ENCODE measurements at regions not wholly inside any gene's neighbourhood (a gene's known extent, or its start where the extent isn't known, plus 50 kb on each side); places are given as distances from the start of the nearest gene placed in this dataset.
"Not testable (repeated sequence)": the region's sequence is repeated elsewhere in the genome, so short reads cannot be mapped to it uniquely, and the experiment has no call there.

DNA sequence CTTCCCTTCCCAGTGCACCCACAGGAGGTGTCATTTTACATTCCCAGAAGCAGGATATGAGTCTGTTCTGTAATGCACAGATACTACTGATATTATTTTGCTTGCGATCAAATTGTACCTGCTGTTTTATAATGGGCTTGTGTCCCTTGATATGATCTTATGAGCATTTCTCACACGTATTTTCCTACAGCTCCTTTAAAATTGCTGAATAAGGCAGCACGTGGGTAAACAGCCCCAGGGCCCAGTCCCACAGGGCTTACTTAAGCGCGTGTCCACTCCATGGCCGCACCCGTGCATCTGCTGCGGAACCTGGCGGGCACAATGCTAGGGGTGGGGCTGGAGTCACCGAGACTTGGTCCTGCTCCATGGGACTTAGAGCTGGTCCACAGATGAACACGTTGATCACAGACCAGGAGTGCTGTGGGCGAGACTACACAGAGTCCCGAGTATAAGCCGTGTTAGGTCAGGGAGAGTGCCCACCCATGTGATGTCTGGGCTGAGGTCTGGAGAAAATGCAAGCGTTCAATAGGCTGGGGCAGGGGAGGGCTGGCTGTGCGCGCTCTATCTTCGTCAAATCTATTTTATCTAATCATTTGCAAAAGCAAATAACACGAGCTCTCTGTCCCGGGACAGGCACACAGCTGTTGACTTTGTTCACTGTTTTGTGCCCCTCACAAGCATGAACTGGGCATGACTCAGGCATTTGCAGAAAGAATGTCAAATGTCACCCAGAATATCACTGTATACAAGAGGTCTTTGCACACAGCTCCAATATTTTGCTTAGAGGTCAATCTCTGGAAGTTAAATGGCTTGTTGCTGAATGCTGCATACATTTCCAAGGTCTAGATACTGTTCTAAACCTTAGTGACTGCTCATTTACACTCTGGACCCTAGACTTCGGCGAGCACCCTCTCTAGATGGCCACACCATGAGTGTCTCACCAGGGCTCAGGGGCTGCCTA lies 119.3 kb downstream of the CRYAA start:
- peak; percentile 28 for DNase-seq (ENCODE audit: low spot score)

DNA sequence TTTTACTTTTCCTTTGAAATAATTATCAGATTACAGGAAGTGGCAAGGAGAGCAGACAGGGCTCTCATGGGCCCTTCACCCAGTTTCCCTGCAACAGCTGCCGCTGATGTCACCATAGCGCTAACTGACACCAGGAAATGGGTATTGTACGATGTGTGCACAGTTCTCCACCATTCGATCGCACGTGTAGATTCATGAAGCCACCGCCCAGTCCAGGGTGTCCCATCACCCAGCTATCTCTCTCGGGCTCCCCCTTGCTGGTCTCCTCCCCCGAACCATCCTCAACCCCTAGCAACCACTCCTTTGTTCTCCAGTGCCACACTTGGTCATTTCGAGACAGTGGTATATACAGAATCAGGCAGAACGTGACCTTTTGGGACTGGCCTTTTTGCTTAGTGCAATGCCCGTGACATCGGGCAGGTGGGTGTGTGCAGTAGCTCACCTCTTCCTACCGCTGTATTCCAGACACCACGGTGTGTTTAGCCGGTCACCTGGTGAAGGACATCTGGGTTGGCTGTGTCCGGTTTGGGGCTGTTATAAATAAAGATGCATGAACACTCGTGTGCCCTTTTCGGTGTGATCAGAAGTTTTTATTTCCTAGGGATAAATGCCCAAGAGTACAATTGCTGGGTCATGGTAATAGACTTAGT lies 118.4 kb downstream of the CRYAA start:
- no peak for DNase-seq (ENCODE audit: low spot score)

DNA sequence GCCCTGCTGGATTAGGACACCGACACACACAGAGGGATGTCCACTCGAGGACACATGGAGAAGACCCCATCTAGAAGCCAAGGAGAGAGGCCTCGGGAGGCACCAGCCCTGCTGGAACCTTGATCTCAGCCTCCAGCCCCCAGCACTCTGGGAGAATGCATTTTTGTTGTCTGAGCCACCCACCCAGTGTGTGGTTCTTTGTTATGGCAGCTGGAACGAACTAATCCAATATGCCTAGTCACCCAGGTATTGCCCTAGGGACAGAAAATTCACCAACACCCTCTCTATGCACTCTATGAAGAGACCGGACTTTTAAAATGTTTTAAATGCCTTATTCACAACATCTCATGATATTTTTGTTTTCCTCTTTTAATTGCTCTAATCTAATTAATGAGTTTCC lies 117.4 kb downstream of the CRYAA start:
- DNase-seq (ENCODE audit: low spot score): no peak

DNA sequence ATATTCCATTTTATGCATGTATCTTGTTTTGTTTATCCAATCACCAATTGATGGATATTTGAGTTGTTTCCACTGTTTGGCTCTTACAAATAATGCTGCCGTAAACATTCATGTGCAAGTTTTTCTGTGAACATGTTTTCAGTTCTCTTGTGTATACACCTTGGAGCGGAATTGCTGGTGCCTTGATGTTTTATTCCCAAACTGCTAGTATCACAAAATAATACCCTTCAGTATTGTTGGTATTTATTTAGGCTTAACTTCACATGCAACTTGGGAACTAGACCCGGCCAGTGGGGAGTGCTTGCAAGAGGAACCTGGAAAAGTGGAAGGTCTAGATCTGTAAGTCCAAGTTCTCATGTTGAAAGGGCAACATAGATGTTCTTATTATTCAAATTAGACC lies 115.9 kb downstream of the CRYAA start:
- no peak for DNase-seq (ENCODE audit: low spot score)

DNA sequence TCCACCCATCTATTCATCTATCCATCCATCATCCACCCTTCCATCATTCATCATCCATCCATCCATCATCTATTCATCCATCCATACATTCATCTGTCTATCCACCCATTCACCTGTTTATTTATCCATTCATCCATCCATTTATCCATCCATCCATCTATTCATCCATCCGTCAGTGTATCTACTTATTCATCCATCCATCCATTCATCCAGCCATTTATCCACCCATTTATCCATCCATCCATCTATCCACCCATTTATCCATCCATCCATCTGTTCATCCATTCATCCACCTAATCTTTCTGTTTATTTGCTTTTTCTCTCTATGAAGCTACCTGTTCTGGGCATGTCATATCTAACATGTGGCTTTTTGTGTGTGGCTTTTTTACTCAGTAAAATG lies 115.4 kb downstream of the CRYAA start:
- no peak for DNase-seq (ENCODE audit: low spot score)

DNA sequence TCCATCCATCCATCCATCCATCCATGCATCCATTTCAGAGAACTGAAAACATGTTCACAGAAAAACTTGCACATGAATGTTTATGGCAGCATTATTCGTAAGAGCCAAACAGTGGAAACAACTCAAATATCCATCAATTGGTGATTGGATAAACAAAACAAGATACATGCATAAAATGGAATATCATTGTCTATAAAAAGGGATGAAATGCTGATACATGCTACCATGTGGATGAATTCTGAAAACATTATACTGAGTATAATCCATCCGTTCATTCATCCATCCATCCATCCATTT lies 115.1 kb downstream of the CRYAA start:
- DNase-seq (ENCODE audit: low spot score): not testable (repeated sequence)

DNA sequence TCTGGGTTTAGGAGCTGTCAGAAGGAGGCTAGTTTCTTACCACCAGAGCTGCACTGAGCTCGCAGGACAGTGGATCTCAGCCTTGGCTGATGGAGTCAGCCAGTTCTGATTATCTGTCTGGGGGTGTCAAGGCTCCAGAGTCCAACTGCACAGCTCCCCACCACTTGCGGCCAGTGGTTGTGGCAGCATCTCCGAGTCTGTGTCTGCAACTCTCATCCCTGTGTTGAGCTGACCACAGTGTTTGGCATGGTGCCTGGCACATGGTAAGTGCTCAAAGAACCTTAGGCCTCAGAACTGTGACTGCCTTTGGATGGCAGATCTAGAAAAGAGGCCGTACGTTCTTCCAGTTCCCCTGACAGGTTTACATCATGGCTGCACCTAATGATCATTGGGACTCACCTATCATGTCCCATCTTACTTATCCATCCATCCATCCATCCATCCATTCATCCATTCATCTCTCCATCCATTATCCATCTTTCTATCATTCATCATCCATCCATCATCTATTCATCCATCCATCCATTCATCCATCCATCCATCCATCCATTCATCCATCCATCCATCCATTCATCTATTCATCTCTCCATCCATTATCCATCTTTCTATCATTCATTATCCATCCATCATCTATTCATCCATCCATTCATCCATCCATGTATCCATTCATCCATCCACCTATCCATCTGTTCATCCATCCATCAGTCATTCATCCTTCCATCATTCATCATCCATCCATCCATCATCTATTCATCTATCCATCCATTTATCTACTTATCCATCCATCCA lies 114.5 kb downstream of the CRYAA start:
- no peak for DNase-seq (ENCODE audit: low spot score)

DNA sequence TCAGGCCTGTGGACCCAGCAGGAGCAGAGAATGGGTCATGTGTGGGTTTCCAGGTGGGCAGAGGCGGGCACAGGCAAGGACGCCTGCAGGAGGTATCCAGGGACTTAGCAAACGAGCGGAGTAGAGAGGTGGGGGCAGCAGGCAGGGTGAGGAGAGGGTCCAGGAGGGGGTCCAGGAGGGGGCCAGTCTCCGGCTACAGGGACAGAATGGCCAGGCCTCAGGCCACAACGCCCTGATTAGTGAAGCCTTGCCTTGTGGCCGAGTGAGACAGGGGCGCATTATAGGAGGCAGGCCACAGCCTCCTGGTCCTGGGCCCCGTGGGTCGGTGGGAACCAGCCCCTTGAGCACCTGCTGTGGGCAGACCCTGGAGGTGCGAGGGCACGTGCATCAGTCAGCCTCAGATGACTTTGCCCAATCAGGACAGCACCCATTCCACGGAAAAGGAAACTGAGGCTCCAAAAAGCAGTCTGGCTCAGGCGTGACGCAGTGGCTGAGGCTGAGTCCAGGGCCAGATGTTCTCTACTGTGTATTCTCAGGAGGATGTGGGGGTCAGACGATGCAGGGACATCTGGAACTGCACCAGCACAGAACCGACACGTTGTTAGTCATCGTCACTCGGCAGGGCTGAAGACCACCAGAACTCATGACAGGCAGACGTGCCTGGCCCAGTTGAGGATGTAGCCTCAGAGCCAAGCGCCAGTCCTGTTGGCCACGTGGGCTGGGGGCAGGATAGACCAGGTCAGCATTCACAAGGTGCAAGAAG lies 113.7 kb downstream of the CRYAA start:
- DNase-seq (ENCODE audit: low spot score): no peak

DNA sequence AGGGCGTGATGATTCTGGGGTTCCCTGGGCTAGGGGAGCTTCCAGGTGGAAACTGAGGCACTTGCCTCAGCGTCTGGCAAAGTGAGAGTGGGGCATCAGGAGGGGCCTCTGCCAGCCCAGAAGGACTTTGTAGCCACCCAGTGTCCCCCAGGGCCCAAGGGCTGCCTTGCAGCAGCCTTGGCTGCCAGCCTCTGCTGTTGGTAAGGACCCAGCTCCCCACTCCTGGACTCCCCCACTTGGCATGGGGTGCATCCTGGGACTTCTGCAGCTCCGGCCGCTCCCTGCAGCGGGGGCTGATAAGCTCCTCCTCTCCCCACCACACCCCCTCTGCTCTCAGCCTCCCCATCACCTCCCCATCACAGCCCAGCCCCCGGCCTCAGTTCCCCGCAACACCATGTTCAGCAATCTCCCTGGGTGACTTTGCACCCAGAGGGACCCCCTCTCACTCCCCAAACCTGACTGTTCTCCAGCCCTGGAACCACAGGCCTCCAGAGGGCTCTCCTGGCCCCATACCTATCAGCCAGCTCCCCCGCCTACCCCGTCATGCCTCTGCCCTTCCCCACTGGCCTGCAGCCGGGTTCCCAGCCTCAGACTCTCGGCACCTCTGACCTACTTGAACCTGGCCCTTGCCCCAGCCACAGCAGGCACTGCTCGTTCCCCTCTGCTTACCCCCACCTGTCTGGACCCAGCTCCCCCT lies 113.0 kb downstream of the CRYAA start:
- no peak for DNase-seq (ENCODE audit: low spot score)

DNA sequence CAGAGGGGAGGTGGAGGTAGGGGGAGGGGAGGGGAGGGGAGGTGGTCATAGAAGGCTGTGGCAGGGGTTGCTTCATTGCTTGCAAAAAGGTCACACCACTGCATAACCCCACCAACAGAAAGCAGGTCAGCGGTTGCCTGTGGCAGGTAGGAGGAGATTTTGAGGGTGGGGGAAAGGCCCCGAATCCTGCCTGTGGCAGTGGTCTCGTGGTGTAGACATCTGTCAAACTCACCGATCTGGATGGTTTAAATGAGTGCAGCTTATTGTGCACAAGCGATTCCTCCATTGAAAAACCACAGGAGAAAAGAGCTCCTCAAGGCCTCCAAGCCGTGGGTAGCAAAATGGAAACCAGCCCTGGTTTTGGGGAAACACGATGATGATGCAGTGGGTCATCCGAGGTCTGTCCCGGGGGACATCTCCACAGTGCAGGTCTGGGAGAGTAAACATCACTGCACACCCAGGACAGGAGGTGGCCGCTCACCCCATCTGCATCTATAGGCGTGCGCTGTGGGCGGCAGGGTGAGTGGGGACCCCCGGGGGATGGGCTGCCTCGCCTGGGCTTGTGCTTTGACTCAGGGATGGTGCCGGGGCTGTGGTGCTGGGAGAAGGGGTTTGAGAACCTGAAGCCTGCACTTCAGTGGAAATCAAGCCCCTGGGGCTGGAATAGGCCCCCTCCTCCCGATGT lies 112.3 kb downstream of the CRYAA start:
- peak; percentile 24 for DNase-seq (ENCODE audit: low spot score)

DNA sequence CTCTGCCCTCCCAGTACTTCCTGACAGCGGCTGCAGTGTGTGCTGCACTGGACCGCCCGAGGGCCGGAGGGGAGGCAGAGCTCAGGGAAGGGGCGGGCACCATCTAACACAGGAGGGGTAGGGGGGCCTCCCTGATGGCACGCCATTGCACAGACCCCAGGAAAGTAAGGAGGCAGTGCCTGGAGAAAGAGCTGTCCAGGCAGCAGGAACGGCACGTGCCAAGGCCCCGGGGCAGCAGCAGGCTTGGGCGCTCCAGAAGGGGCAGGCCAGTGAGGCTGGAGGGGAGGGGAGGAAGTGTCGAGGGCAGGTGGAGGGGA lies 110.7 kb downstream of the CRYAA start:
- no peak for DNase-seq (ENCODE audit: low spot score)

DNA sequence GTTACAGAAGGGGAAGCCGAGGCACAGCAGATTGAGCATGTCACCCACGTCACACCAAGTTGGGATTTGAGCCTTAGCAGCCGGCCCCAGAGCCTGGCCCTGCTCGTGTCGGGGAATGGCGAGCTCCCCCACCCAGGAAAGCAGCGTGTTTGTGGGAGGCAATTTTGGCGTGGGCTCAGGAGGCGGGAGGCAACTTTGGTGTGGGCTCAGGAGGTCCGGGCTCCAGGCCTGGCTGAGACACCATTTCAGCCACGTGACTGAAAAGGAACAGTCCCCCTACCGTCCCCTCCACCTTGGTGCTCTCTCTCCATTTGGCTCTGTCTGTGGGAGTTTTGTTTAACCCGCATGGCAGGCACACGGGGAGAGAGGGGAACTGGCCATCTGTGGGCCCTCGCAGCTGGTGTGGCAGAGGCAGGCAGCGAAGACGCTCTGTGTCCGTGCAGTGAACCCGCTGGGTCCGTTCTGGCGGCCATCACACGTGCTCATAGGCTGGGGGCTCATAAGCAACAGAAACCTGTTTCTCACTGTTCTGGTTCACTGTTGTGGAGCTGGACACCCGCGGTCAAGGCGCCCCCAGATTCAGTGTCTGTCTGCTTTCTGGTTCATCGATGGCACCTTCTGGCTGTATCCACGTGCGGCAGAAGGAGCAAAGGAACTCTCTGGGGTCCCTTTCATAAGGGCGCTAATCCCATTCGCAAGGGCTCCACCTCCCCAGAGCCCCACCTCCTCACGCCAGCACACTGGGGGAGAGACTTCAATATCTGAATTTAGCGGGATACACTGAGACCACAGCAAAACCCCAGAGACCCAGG lies 110.2 kb downstream of the CRYAA start:
- DNase-seq (ENCODE audit: low spot score): no peak

DNA sequence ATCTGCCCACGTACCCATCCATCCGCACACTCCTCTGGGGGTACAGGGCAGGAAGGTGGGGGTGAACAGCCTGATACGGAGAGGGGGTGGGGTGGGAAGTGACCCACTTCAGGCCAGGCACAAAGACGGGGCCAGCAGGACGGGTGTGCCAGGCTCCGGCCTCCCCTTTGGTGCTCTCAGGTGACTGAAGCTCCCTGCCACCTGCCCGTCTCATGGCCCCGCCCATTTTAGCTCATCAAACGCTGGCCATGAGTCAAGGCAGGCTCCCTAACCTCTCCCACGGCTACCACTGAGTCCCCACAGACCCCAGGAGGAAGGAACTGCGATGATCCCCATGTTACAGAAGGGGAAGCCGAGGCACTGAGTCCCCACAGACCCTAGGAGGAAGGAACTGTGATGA lies 109.6 kb downstream of the CRYAA start:
- no peak for DNase-seq (ENCODE audit: low spot score)

DNA sequence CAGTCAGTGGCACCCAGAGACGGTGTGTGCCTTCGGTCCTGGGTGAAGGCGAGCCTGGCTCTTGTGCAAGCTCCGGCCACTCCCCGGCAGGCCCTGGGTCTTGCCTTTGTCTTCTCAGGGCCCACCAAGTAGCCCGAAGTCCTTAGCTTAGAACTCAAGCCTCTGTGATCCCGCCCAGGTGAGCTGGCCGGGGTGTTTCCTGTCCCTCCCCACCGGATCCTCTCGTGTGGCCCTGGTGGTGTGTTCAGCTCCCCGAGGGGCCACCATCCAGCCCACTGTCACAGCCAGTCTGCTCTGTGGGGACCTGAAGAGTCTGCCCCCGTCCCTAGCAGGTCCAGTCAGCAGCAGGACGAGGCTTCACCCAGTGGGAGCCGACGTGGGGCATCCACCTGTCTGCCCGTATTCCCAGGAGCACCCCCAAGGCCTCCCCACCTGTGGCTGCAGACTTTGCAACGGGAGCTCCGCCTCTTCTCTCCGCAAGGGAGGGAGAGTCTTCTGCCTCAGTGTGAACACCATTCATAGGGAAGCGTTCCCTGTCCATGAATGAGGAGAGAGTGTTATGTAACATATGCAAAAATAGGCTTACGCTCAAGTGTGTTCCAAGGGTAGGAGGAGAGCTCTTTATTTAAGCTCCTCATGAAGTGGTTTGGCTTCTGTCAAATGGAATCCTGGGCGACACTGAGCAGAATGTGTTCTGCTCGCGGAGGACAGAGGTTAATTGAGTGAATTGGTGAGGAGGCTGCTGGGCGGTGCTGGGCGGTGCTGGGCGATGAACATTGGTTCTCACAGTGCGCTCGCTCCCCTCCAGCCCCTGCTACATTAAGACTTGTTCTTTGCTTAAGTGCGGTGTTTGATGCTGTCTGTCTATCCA lies 108.9 kb downstream of the CRYAA start:
- DNase-seq (ENCODE audit: low spot score): no peak

DNA sequence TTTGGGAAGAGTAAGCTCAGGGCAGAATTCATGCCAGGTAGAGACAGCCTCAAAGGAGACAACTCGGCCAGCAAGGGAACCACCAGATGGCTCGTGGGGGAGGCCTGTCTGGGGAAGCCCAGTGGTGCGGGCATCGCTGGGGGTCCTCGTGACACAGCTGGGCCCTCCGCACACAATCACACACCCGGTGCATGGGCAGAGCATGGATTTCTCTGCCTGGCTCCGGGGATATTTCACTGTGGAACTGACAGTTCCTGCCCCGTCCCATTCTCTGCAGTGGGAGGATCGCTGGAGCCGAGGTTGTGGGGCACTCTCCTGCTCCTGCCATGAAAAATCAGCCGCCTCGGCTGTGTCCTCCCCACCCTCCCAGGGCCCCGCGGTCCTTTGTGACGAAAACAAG lies 108.0 kb downstream of the CRYAA start:
- DNase-seq (ENCODE audit: low spot score): no peak

DNA sequence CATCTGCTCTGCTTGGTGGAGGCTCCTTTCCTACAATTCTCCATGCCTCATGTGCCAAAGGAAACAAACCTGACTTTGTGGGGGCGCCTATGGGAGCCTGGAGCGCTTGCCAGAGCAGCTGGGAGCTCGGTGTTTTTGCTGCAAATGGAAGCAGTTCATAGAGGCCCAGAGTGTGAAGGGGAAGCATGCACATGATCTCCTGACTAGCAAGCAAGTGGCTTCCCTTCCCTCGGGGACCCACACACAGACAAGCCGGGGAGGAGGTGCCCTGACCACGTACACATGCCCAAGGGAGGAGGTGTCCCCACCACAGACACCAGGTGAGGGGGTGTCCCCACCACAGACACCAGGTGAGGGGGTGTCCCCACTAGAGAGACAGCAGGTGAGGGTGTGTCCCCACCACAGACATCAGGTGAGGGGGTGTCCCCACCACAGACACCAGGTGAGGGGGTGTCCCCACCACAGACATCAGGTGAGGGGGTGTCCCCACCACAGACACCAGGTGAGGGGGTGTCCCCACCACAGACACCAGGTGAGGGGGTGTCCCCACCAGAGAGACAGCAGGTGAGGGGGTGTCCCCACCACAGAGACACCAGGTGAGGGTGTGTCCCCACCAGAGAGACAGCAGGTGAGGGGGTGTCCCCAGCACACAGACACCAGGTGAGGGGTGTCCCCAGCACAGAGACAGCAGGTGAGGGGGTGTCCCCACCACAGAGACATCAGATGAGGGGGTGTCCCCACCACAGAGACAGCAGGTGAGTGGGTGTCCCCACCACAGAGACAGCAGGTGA lies 106.8 kb downstream of the CRYAA start:
- DNase-seq (ENCODE audit: low spot score): no peak

DNA sequence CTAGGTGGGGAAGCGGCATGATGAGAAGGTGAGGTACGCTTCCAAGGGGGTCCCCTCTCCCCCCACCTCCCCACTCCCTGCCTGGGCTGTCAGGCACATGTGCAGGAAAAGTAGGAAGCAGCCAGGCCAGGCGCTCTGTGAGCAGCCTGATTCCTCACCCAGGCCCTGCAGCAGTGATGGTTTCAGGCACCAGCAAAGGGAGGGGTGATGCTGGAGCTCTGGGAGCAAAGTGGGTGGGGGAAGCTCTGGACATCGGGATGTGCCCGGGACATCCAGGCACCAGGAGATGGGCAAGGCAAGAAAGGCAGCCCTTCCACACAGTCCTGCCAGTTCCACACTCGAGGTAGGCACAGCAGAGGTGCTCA lies 106.1 kb downstream of the CRYAA start:
- DNase-seq (ENCODE audit: low spot score): no peak
